ENCODE measurements at regions not wholly inside any gene's neighbourhood (a gene's known extent, or its start where the extent isn't known, plus 50 kb on each side); places are given as distances from the start of the nearest gene placed in this dataset.

DNA sequence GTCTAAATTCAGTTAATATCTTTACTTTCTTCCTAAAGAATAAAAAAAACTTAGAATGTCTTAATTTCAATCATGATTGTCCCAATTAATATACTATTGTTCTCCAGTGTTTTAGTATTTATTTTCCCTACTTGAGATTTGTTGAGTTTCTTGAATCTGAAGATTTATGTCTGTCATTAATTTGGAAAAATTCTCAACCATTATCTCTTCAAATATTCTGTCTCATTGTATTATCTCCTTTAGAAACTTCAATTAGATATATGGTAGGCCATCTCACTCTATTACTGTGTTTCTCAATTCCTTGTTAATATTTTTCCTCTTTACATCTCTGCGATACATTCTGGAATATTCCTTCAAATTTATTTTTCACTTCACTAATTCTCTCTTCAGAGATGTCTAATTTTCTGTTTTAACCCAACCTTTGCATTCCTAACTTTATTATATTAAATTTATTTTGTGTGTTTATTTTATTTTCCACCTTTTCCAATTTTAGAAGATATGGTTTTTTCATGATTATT lies 268.6 kb downstream of the QKI start:
- Histone ChIP-seq H3K36me3 (no peaks in the 10 kb centered on the region), H3K4me1 (peaks cover 0 to 4% (median 2%) of the 10 kb centered on the region in 4 donors), H3K9me3 (no peaks in the 10 kb centered on the region), H3K27me3 (no peaks in the 10 kb centered on the region), H3K27ac (no peak overlapping the region), H3K4me3 (no peak overlapping the region)
- DNase-seq, result no peak
- ATAC-seq, result no peak
- no peak for TF ChIP-seq POLR2A (IDR thresholded peaks at IDR 0.05)
- TF ChIP-seq, protein P1, sequence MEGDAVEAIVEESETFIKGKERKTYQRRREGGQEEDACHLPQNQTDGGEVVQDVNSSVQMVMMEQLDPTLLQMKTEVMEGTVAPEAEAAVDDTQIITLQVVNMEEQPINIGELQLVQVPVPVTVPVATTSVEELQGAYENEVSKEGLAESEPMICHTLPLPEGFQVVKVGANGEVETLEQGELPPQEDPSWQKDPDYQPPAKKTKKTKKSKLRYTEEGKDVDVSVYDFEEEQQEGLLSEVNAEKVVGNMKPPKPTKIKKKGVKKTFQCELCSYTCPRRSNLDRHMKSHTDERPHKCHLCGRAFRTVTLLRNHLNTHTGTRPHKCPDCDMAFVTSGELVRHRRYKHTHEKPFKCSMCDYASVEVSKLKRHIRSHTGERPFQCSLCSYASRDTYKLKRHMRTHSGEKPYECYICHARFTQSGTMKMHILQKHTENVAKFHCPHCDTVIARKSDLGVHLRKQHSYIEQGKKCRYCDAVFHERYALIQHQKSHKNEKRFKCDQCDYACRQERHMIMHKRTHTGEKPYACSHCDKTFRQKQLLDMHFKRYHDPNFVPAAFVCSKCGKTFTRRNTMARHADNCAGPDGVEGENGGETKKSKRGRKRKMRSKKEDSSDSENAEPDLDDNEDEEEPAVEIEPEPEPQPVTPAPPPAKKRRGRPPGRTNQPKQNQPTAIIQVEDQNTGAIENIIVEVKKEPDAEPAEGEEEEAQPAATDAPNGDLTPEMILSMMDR (IDR thresholded peaks at IDR 0.05), result no peak
- 86% methylated on average over 1 of the region's 1 CpG for WGBS (ENCODE audit: insufficient coverage, low coverage, low lambda C conversion rate, missing lambda C conversion rate)
- intact Hi-C loops (cut with DNase I), result no loop called here

DNA sequence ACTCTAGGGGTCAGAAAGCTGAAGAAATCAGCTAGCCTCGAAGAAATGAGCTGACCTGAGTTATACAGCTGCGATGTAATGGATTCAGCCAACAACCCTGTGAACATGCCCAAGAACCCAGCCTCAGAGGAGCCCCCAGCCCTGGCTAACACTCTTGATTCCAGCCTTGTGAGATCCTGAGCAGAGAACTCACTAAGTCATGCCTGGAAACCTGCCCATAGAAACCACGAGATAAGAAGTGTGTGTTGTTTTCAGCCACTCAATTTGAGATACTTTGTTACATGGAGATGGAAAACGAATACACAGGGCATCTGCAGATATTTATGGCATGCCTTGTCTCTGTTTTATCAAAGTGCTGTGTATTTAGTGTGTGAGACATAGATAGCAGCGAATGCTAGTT lies 265.2 kb downstream of the QKI start:
- no peak for TF ChIP-seq POLR2A (IDR thresholded peaks at IDR 0.05)
- TF ChIP-seq, protein P1 (IDR thresholded peaks at IDR 0.05), result no peak
- 54% methylated on average over 4 of the region's 5 CpGs for WGBS (ENCODE audit: insufficient coverage, low coverage, low lambda C conversion rate, missing lambda C conversion rate)
- no peak overlapping the region for H3K4me3 ChIP-seq
- no peaks in the 10 kb centered on the region for H3K9me3 ChIP-seq
- intact Hi-C loops (cut with DNase I), result no loop called here
- no peaks in the 10 kb centered on the region for H3K36me3 ChIP-seq
- ATAC-seq (peak; percentile 32 to 65 (median 37)), DNase-seq (no peak)
- H3K27ac ChIP-seq, result no peak overlapping the region
- no peaks in the 10 kb centered on the region for H3K27me3 ChIP-seq
- peaks cover 0 to 4% (median 2%) of the 10 kb centered on the region in 4 donors for H3K4me1 ChIP-seq

DNA sequence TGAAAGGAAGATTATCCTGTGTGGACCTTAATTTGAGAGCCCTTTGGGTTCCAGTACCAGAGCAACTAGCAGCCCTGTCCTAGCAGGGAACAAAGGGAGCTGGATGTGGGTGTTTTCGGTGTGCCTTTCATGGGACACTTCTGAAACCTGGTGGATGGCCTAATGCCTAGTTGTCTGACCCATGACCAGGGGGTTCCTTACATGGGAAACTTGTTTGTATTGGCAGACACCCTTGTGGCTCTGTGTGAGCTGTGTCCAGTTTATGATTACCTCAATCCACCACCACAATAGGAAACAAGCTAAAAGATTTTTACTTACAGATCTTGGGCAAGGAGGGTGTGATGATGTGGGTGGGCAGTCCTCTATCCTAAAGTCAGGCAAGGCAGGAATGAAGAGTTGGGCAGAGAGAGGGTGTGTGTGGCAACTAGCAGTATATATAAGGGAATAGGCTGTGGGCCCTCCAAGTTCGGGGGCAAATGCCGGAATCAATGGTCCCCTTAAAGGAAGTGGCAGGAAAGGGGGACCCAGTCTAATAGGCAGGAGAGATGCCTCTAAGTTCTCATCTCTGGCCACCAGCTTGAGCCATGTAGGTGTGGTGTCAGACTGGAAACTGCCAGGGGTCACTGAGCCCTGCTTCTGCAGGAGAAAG lies 264.6 kb downstream of the QKI start:
- 67% methylated on average over 3 of the region's 3 CpGs for WGBS (ENCODE audit: insufficient coverage, low coverage, low lambda C conversion rate, missing lambda C conversion rate)

DNA sequence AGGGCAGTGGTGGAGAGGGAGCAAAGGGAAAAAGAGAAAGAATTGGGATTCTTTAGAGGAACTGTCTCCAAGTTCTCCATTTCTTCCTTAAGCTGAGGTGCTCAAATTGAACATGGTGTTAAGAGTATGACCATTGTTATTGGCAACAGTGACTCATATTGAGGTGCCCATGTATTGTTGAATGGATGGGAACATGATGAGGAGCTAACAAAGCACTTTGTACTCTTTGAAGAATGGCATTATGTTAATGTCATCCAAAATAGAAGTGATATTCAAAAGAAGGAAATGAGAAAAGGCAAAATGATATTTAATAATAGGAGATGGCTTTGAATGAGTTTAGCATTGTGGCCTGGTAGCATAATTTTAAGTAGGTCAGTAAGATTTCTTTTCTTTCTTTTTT lies 261.1 kb downstream of the QKI start:
- Histone ChIP-seq H3K27ac (no peak overlapping the region), H3K4me3 (no peak overlapping the region), H3K9me3 (no peaks in the 10 kb centered on the region), H3K4me1 (peaks cover 0 to 4% (median 2%) of the 10 kb centered on the region in 4 donors), H3K36me3 (no peaks in the 10 kb centered on the region), H3K27me3 (no peaks in the 10 kb centered on the region)
- intact Hi-C loops (cut with DNase I), result no loop called here
- TF ChIP-seq POLR2A (IDR thresholded peaks at IDR 0.05), result no peak
- TF ChIP-seq, protein P1 (IDR thresholded peaks at IDR 0.05), result no peak
- DNase-seq (no peak), ATAC-seq (no peak)

More for the DNA sequence above, 264.6 kb downstream of the QKI start:
- Histone ChIP-seq H3K4me1 (peaks cover 0 to 4% (median 2%) of the 10 kb centered on the region in 4 donors), H3K27me3 (no peaks in the 10 kb centered on the region), H3K36me3 (no peaks in the 10 kb centered on the region), H3K27ac (no peak overlapping the region), H3K9me3 (no peaks in the 10 kb centered on the region), H3K4me3 (no peak overlapping the region)
- DNase-seq, result peak in 1 of 3 donors; percentile 72
- intact Hi-C loops (cut with DNase I), result no loop called here
- ATAC-seq, result peak; percentile 96 to 99 (median 98)
- TF ChIP-seq, protein P1 (IDR thresholded peaks at IDR 0.05), result no peak
- no peak for TF ChIP-seq POLR2A (IDR thresholded peaks at IDR 0.05)
